ENCODE measurements at regions not wholly inside any gene's neighbourhood (a gene's known extent, or its start where the extent isn't known, plus 50 kb on each side); places are given as distances from the start of the nearest gene placed in this dataset.

GRCh38 chr1:99594205-99594604 is 51.7 kb upstream of the PALMD start:
- H3K4me1 ChIP-seq (ENCODE audit: control insufficient read depth in 4 of 4, insufficient read depth in 4 of 4, low read length in 3 of 4) = no peaks in the 10 kb centered on the region
- no peaks in the 10 kb centered on the region for H3K9me3 ChIP-seq (ENCODE audit: control insufficient read depth in 4 of 4, low read length in 3 of 4)
- TF ChIP-seq YY1 (IDR thresholded peaks at IDR 0.05) (no peak), FOXA1 (IDR thresholded peaks at IDR 0.05) (no peak), GABPA (IDR thresholded peaks at IDR 0.05 in 1 of 2, conservative IDR thresholded peaks at IDR 0.05 in 1 of 2) (no peak), FOXA2 (IDR thresholded peaks at IDR 0.05) (no peak), REST (IDR thresholded peaks at IDR 0.05) (no peak), SP1 (IDR thresholded peaks at IDR 0.05) (no peak), EGR1 (IDR thresholded peaks at IDR 0.05; ENCODE audit: low read depth in 2 of 2) (no peak), NR2F2 (IDR thresholded peaks at IDR 0.05) (no peak), CTCF (IDR thresholded peaks at IDR 0.05; ENCODE audit: low read depth, low read length, missing input control) (no peak), ATF3 (IDR thresholded peaks at IDR 0.05) (no peak), RAD21 (IDR thresholded peaks at IDR 0.05) (no peak)
- DNase-seq (ENCODE audit: low spot score) = no peak
- no peak overlapping the region for H3K4me3 ChIP-seq (ENCODE audit: low read depth in 1 of 3, low read length in 3 of 3)
- no peak overlapping the region for H3K27ac ChIP-seq (ENCODE audit: low read depth in 1 of 2, low read length in 2 of 2)
- no peak overlapping the region for H3K9ac ChIP-seq (ENCODE audit: low read depth in 1 of 2, low read length in 2 of 2)
- no peaks in the 10 kb centered on the region for H3K27me3 ChIP-seq (ENCODE audit: control insufficient read depth in 4 of 4, insufficient read depth in 4 of 4, low read length in 3 of 4)
- 69% methylated on average over 2 of the region's 2 CpGs for WGBS
- no peaks in the 10 kb centered on the region for H3K36me3 ChIP-seq (ENCODE audit: control insufficient read depth in 4 of 4, insufficient read depth in 3 of 4, low read depth in 1 of 4, low read length in 3 of 4)

- Histone ChIP-seq H3K9me3 (ENCODE audit: control insufficient read depth in 4 of 4, low read length in 3 of 4) (no peaks in the 10 kb centered on the region), H3K4me1 (ENCODE audit: control insufficient read depth in 4 of 4, insufficient read depth in 4 of 4, low read length in 3 of 4) (no peaks in the 10 kb centered on the region), H3K36me3 (ENCODE audit: control insufficient read depth in 4 of 4, insufficient read depth in 3 of 4, low read depth in 1 of 4, low read length in 3 of 4) (no peaks in the 10 kb centered on the region), H3K4me3 (ENCODE audit: low read depth in 1 of 3, low read length in 3 of 3) (no peak overlapping the region), H3K9ac (ENCODE audit: low read depth in 1 of 2, low read length in 2 of 2) (no peak overlapping the region), H3K27me3 (ENCODE audit: control insufficient read depth in 4 of 4, insufficient read depth in 4 of 4, low read length in 3 of 4) (no peaks in the 10 kb centered on the region), H3K27ac (ENCODE audit: low read depth in 1 of 2, low read length in 2 of 2) (no peak overlapping the region)
- no peak for TF ChIP-seq HNF4A (conservative IDR thresholded peaks at IDR 0.05)
- TF ChIP-seq HNF4G (IDR thresholded peaks at IDR 0.05) = no peak
- no peak for TF ChIP-seq RXRA (IDR thresholded peaks at IDR 0.05)
- TF ChIP-seq REST (IDR thresholded peaks at IDR 0.05) = no peak
- TF ChIP-seq YY1 (IDR thresholded peaks at IDR 0.05) = no peak
- TF ChIP-seq ZBTB33 (IDR thresholded peaks at IDR 0.05) = no peak
- no peak for DNase-seq (ENCODE audit: low spot score)
These were observed 50.9 kb upstream of the PALMD start for GRCh38 chr1:99595041-99595440.
